Keratinocyte (primary cell): ENCODE measurements at regions not wholly inside any gene's neighbourhood (a gene's known extent, or its start where the extent isn't known, plus 50 kb on each side); places are given as distances from the start of the nearest gene placed in this dataset.

ENCODE experiments used
- EZH2 ChIP-seq: IDR thresholded peaks from one replicate; pipeline ENCODE4 v1.6.1; 2012; ENCODE audit warnings: inconsistent platforms, mild to moderate bottlenecking, low read length, moderate library complexity
- TF ChIP-seq, protein P1 (sequence below), 3 experiments: IDR thresholded peaks in 1 of 3; conservative IDR thresholded peaks in 1 of 3; optimal IDR thresholded peaks in 1 of 3; 2 replicates in 2 of 3; 3 replicates in 1 of 3; pipeline versions ENCODE3 to v1.5.1; 2011; ENCODE audit warnings: low read length in 3 of 3, mild to moderate bottlenecking in 3 of 3, moderate library complexity in 2 of 3, control low read depth in 1 of 3, inconsistent platforms in 1 of 3; ENCODE audit not compliant: insufficient read depth in 2 of 3; ENCODE audit errors: extremely low read depth in 1 of 3

DNA sequence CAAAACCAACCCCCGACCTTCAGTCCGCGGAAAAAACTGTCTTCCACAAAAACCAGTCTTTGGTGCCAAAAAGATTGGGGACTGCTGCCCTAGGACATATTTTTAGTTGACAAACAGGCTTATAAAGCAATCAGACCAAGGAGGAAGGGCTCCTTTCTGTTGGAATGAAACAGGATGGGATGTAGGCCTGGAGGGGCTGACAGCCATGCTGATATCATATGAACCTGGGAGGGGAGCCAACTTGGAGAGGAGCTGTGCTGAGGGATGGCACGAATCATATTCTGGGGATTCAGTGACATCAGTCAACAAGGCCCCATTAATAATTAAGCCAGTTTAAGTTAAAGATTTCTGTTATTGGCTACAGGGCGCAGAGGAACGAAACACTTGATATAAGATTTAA lies 225.4 kb upstream of the TSHZ2 start:
- TF ChIP-seq, protein P1, sequence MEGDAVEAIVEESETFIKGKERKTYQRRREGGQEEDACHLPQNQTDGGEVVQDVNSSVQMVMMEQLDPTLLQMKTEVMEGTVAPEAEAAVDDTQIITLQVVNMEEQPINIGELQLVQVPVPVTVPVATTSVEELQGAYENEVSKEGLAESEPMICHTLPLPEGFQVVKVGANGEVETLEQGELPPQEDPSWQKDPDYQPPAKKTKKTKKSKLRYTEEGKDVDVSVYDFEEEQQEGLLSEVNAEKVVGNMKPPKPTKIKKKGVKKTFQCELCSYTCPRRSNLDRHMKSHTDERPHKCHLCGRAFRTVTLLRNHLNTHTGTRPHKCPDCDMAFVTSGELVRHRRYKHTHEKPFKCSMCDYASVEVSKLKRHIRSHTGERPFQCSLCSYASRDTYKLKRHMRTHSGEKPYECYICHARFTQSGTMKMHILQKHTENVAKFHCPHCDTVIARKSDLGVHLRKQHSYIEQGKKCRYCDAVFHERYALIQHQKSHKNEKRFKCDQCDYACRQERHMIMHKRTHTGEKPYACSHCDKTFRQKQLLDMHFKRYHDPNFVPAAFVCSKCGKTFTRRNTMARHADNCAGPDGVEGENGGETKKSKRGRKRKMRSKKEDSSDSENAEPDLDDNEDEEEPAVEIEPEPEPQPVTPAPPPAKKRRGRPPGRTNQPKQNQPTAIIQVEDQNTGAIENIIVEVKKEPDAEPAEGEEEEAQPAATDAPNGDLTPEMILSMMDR (optimal IDR thresholded peaks at IDR 0.05 in 1 of 3, IDR thresholded peaks at IDR 0.05 in 1 of 3, conservative IDR thresholded peaks at IDR 0.05 in 1 of 3; ENCODE audit: extremely low read depth in 1 of 3, insufficient read depth in 2 of 3, low read length in 3 of 3): no peak
- no peak for TF ChIP-seq EZH2
